H9 (cell line): ENCODE measurements at regions not wholly inside any gene's neighbourhood (a gene's known extent, or its start where the extent isn't known, plus 50 kb on each side); places are given as distances from the start of the nearest gene placed in this dataset.

Experiments used
- DNase-seq: peaks from one replicate; pipeline ENCODE4 v3.0.0-alpha.2; 2017
- H2AFZ ChIP-seq: one replicate; pipeline ENCODE4 v1.6.1; 2013; ENCODE audit warnings: mild to moderate bottlenecking, low read length, control low read depth, moderate library complexity
- H2AK5ac ChIP-seq: 2 replicates; pipeline ENCODE4 v1.6.1; 2013; ENCODE audit warnings: low read length, control low read depth, mixed read lengths; ENCODE audit not compliant: insufficient read length
- H2BK120ac ChIP-seq: one replicate; pipeline ENCODE4 v1.6.1; 2013; ENCODE audit warnings: low read depth, mild to moderate bottlenecking, low read length, control low read depth, inconsistent platforms; ENCODE audit not compliant: poor library complexity, severe bottlenecking
- H2BK12ac ChIP-seq: 2 replicates; pipeline ENCODE4 v1.6.1; 2013; ENCODE audit warnings: low read length, control low read depth, mixed read lengths, low read depth; ENCODE audit not compliant: insufficient read length
- H2BK15ac ChIP-seq: 2 replicates; pipeline ENCODE4 v1.6.1; 2013; ENCODE audit warnings: low read depth, low read length, control low read depth
- H2BK20ac ChIP-seq: one replicate; pipeline ENCODE4 v1.6.1; 2013; ENCODE audit warnings: low read depth, mild to moderate bottlenecking, low read length, control low read depth, inconsistent platforms; ENCODE audit not compliant: poor library complexity, severe bottlenecking
- H2BK5ac ChIP-seq: 2 replicates; pipeline ENCODE4 v1.6.1; 2013; ENCODE audit warnings: low read length, control low read depth, mixed read lengths; ENCODE audit not compliant: insufficient read length
- H3K14ac ChIP-seq: 2 replicates; pipeline ENCODE4 v1.6.1; 2013; ENCODE audit warnings: low read length, control low read depth; ENCODE audit not compliant: insufficient read depth
- H3K18ac ChIP-seq: 2 replicates; pipeline ENCODE4 v1.6.1; 2013; ENCODE audit warnings: low read depth, mild to moderate bottlenecking, mixed read lengths, low read length, control low read depth; ENCODE audit not compliant: insufficient read length
- H3K23ac ChIP-seq: 2 replicates; pipeline ENCODE4 v1.6.1; 2013; ENCODE audit warnings: low read length, control low read depth, mixed read lengths, low read depth; ENCODE audit not compliant: insufficient read length
- H3K23me2 ChIP-seq: 2 replicates; pipeline ENCODE4 v1.6.1; 2013; ENCODE audit warnings: low read depth, mild to moderate bottlenecking, mixed read lengths, low read length, control low read depth; ENCODE audit not compliant: insufficient read length, poor library complexity, severe bottlenecking
- H3K27ac ChIP-seq: 2 replicates; pipeline ENCODE4 v1.5.1; 2013; ENCODE audit warnings: low read length, control low read depth, mixed read lengths, low read depth; ENCODE audit not compliant: insufficient read length
- H3K27me3 ChIP-seq: 2 replicates; pipeline ENCODE4 v1.6.1; 2013; ENCODE audit warnings: low read length, control low read depth, inconsistent platforms; ENCODE audit not compliant: insufficient read depth
- H3K4ac ChIP-seq: 2 replicates; pipeline ENCODE4 v1.6.1; 2013; ENCODE audit warnings: low read depth, mild to moderate bottlenecking, control low read depth, inconsistent platforms, low read length, moderate library complexity
- H3K4me1 ChIP-seq: 2 replicates; pipeline ENCODE4 v1.6.1; 2013; ENCODE audit warnings: low read length, control low read depth, inconsistent platforms; ENCODE audit not compliant: insufficient read depth
- H3K4me2 ChIP-seq: 2 replicates; pipeline ENCODE4 v1.6.1; 2013; ENCODE audit warnings: low read length, control low read depth, mixed read lengths; ENCODE audit not compliant: insufficient read length, insufficient read depth
- H3K56ac ChIP-seq: 2 replicates; pipeline ENCODE4 v1.6.1; 2013; ENCODE audit warnings: low read depth, mild to moderate bottlenecking, mixed read lengths, low read length, control low read depth; ENCODE audit not compliant: insufficient read length
- H3K79me1 ChIP-seq: 2 replicates; pipeline ENCODE4 v1.6.1; 2013; ENCODE audit warnings: low read depth, mild to moderate bottlenecking, moderate library complexity, low read length, control low read depth, inconsistent platforms; ENCODE audit not compliant: insufficient read depth, poor library complexity, severe bottlenecking
- H3K79me2 ChIP-seq: 2 replicates; pipeline ENCODE4 v1.6.1; 2013; ENCODE audit warnings: low read length, control low read depth, inconsistent platforms; ENCODE audit not compliant: insufficient read depth
- H3K9ac ChIP-seq: 2 replicates; pipeline ENCODE4 v1.6.1; 2013; ENCODE audit warnings: low read length, control low read depth, mixed read lengths; ENCODE audit not compliant: insufficient read length; ENCODE audit errors: extremely low read depth
- H3K9me3 ChIP-seq: one replicate; pipeline ENCODE4 v1.6.1; 2013; ENCODE audit warnings: low read depth, low read length, inconsistent platforms; ENCODE audit not compliant: control insufficient read depth
- H3T11ph ChIP-seq: one replicate; pipeline ENCODE4 v1.6.1; 2013; ENCODE audit warnings: mild to moderate bottlenecking, low read length, control low read depth, inconsistent platforms
- H4K20me1 ChIP-seq: one replicate; pipeline ENCODE4 v1.6.1; 2013; ENCODE audit not compliant: control insufficient read depth, insufficient read length, insufficient read depth
- H4K5ac ChIP-seq: 2 replicates; pipeline ENCODE4 v1.6.1; 2013; ENCODE audit warnings: low read depth, mild to moderate bottlenecking, mixed read lengths, low read length, control low read depth; ENCODE audit not compliant: insufficient read length
- H4K8ac ChIP-seq: replicated peaks from 2 replicates; pipeline ENCODE4 v1.6.1; 2013; ENCODE audit warnings: low read length, control low read depth, mixed read lengths, low read depth; ENCODE audit not compliant: insufficient read length
- H4K91ac ChIP-seq: 2 replicates; pipeline ENCODE4 v1.6.1; 2013; ENCODE audit warnings: low read depth, mild to moderate bottlenecking, moderate library complexity, mixed read lengths, low read length, control low read depth; ENCODE audit not compliant: insufficient read length
- H3K27ac Mint-ChIP-seq, 3 experiments: 2 replicates in 2 of 3; 3 replicates in 1 of 3; pipeline ENCODE4 v1.8.0; 2020 to 2021; ENCODE audit warnings: mixed read lengths in 3 of 3, mild to moderate bottlenecking in 1 of 3, moderate library complexity in 1 of 3
- H3K27me3 Mint-ChIP-seq: 2 replicates; pipeline ENCODE4 v1.8.0; 2021; ENCODE audit warnings: low read depth, mild to moderate bottlenecking, moderate library complexity, mixed read lengths
- H3K36me3 Mint-ChIP-seq, 3 experiments: 2 replicates in 2 of 3; 3 replicates in 1 of 3; pipeline ENCODE4 v1.8.0; 2020 to 2021; ENCODE audit warnings: low read depth in 3 of 3, mixed read lengths in 3 of 3; ENCODE audit not compliant: insufficient read depth in 1 of 3
- H3K4me1 Mint-ChIP-seq, 2 experiments: 2 replicates each; pipeline ENCODE4 v1.8.0; 2020; ENCODE audit warnings: mixed read lengths in 2 of 2
- H3K4me3 Mint-ChIP-seq, 2 experiments: 2 replicates in 1 of 2; 3 replicates in 1 of 2; pipeline ENCODE4 v1.8.0; 2020 to 2021; ENCODE audit warnings: mild to moderate bottlenecking in 2 of 2, mixed read lengths in 2 of 2, moderate library complexity in 1 of 2
- H3K9me3 Mint-ChIP-seq, 2 experiments: 2 replicates in 1 of 2; 3 replicates in 1 of 2; pipeline ENCODE4 v1.8.0; 2020; ENCODE audit warnings: mild to moderate bottlenecking in 2 of 2, mixed read lengths in 2 of 2, moderate library complexity in 1 of 2
- WGBS: extraction: QIAGEN DNeasy Blood & Tissue Kit; methylation state at CpG from one replicate; pipeline ENCODE4 v1.1.7; 2013; ENCODE audit warnings: missing lambda C conversion rate, low lambda C conversion rate, mixed read lengths; ENCODE audit not compliant: insufficient read length; ENCODE audit errors: extremely low coverage; 5-methylcytosine and 5-hydroxymethylcytosine counted together
- TF ChIP-seq, protein P1 (sequence below): fragments of 200-600 bp; sonication (generic); conservative IDR thresholded peaks from 3 replicates; pipeline ENCODE4 v1.8.0; 2021; ENCODE audit warnings: antibody characterized with exemption, mild to moderate bottlenecking

- Histone ChIP-seq H2BK5ac (no peak overlapping the region), H3T11ph (no peak overlapping the region), H3K4me1 (no peaks in the 10 kb centered on the region), H3K9ac (no peak overlapping the region), H2BK15ac (no peak overlapping the region), H4K20me1 (no peaks in the 10 kb centered on the region), H3K18ac (no peak overlapping the region), H2BK12ac (no peak overlapping the region), H3K9me3 (no peaks in the 10 kb centered on the region), H3K27ac (no peak overlapping the region), H3K23ac (no peak overlapping the region), H4K91ac (no peak overlapping the region), H2BK20ac (no peak overlapping the region), H3K4ac (no peak overlapping the region), H2AK5ac (no peak overlapping the region), H2BK120ac (no peak overlapping the region), H3K4me2 (no peak overlapping the region), H2AFZ (no peak overlapping the region), H4K8ac (no peak overlapping the region), H3K23me2 (no peaks in the 10 kb centered on the region), H4K5ac (no peak overlapping the region), H3K79me2 (no peaks in the 10 kb centered on the region), H3K14ac (no peak overlapping the region), H3K27me3 (no peaks in the 10 kb centered on the region), H3K79me1 (no peaks in the 10 kb centered on the region), H3K56ac (no peak overlapping the region)
- H3K27ac Mint-ChIP-seq = no peak overlapping the region
- TF ChIP-seq, protein P1, sequence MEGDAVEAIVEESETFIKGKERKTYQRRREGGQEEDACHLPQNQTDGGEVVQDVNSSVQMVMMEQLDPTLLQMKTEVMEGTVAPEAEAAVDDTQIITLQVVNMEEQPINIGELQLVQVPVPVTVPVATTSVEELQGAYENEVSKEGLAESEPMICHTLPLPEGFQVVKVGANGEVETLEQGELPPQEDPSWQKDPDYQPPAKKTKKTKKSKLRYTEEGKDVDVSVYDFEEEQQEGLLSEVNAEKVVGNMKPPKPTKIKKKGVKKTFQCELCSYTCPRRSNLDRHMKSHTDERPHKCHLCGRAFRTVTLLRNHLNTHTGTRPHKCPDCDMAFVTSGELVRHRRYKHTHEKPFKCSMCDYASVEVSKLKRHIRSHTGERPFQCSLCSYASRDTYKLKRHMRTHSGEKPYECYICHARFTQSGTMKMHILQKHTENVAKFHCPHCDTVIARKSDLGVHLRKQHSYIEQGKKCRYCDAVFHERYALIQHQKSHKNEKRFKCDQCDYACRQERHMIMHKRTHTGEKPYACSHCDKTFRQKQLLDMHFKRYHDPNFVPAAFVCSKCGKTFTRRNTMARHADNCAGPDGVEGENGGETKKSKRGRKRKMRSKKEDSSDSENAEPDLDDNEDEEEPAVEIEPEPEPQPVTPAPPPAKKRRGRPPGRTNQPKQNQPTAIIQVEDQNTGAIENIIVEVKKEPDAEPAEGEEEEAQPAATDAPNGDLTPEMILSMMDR = no peak
- H3K9me3 Mint-ChIP-seq = peaks cover 19 to 23% of the 10 kb centered on the region in 2 experiments
- H3K27me3 Mint-ChIP-seq = no peaks in the 10 kb centered on the region; the same call in 1 of the 2 replicates
- no peak overlapping the region for H3K4me3 Mint-ChIP-seq
- WGBS = no CpG with 5 or more reads among the region's 2 CpGs
- no peak for DNase-seq
- peaks cover 12 to 13% of the 10 kb centered on the region in 2 experiments for H3K4me1 Mint-ChIP-seq
- H3K36me3 Mint-ChIP-seq = peaks cover 5 to 10% (median 6%) of the 10 kb centered on the region in 3 experiments; a peak in 6 of 7 replicates
Observed at GRCh38 chr7:54857294-54857693, 98.3 kb upstream of the SEC61G start.
